Lower lobe of right lung (tissue), 2 donors: ENCODE measurements at regions not wholly inside any gene's neighbourhood (a gene's known extent, or its start where the extent isn't known, plus 50 kb on each side); places are given as distances from the start of the nearest gene placed in this dataset.

Experiments used
- ATAC-seq, 2 donors: fragments of 200-7000 bp; cut with Tn5 transposase; one replicate each; pipeline ENCODE4 v1.9.1; 2020 to 2022; ENCODE audit warnings: mild to moderate bottlenecking in 2 of 2, moderate library complexity in 2 of 2
- DNase-seq: peaks from one replicate; pipeline ENCODE4 v3.0.0-alpha.2; 2020
- H3K27ac ChIP-seq: fragments of 200-600 bp; one replicate; pipeline ENCODE4 v1.8.0; 2022
- H3K27me3 ChIP-seq: fragments of 200-600 bp; one replicate; pipeline ENCODE4 v1.8.0; 2022; ENCODE audit warnings: low read depth
- H3K36me3 ChIP-seq: fragments of 200-600 bp; one replicate; pipeline ENCODE4 v1.8.0; 2022; ENCODE audit warnings: mild to moderate bottlenecking
- H3K4me1 ChIP-seq: fragments of 200-600 bp; one replicate; pipeline ENCODE4 v1.8.0; 2022
- H3K4me3 ChIP-seq: fragments of 200-600 bp; one replicate; pipeline ENCODE4 v1.8.0; 2022; ENCODE audit warnings: mild to moderate bottlenecking
- H3K9me3 ChIP-seq: fragments of 200-600 bp; one replicate; pipeline ENCODE4 v1.8.0; 2022
- CTCF ChIP-seq: fragments of 200-600 bp; IDR thresholded peaks from one replicate; pipeline ENCODE4 v1.8.0; 2022; ENCODE audit warnings: antibody characterized with exemption, mild to moderate bottlenecking
- intact Hi-C: fragments of 100-400 bp; cut with DNase I; formaldehyde crosslinking; loops from one replicate; pipeline ENCODE4 v1.11.0; 2022
- donor health status: DM: no; HTN: yes; CAD: no; lungs with severe emphysema.

GRCh38 chrX:55142206-55142918 lies 53.5 kb downstream of the PAGE2 start:
- no peak for TF ChIP-seq CTCF
- DNase-seq (no peak), ATAC-seq (no peak)
- H3K27ac ChIP-seq, result no peak overlapping the region
- no peaks in the 10 kb centered on the region for H3K36me3 ChIP-seq
- no peak overlapping the region for H3K4me3 ChIP-seq
- H3K27me3 ChIP-seq, result no peaks in the 10 kb centered on the region
- intact Hi-C loops, result no loop called here
- no peaks in the 10 kb centered on the region for H3K9me3 ChIP-seq
- no peaks in the 10 kb centered on the region for H3K4me1 ChIP-seq

GRCh38 chrX:55142919-55143310 lies 54.1 kb downstream of the PAGE2 start:
- ATAC-seq (no peak), DNase-seq (no peak)
- intact Hi-C loops, result no loop called here
- H3K27me3 ChIP-seq, result no peaks in the 10 kb centered on the region
- H3K36me3 ChIP-seq, result no peaks in the 10 kb centered on the region
- TF ChIP-seq CTCF, result no peak
- H3K4me3 ChIP-seq, result no peak overlapping the region
- no peak overlapping the region for H3K27ac ChIP-seq
- no peaks in the 10 kb centered on the region for H3K9me3 ChIP-seq
- no peaks in the 10 kb centered on the region for H3K4me1 ChIP-seq

- Histone ChIP-seq H3K27me3 (no peaks in the 10 kb centered on the region), H3K27ac (no peak overlapping the region), H3K4me1 (no peaks in the 10 kb centered on the region), H3K9me3 (no peaks in the 10 kb centered on the region), H3K4me3 (no peak overlapping the region), H3K36me3 (no peaks in the 10 kb centered on the region)
- TF ChIP-seq CTCF, result no peak
- no peak for ATAC-seq
- intact Hi-C loops, result no loop called here
- DNase-seq, result no peak
Observed at GRCh38 chrX:55143621-55144020, 54.8 kb downstream of the PAGE2 start.

GRCh38 chrX:55144697-55145096 lies 55.9 kb downstream of the PAGE2 start:
- H3K4me1 ChIP-seq, result no peaks in the 10 kb centered on the region
- no peak for DNase-seq
- no peak for ATAC-seq
- H3K9me3 ChIP-seq, result no peaks in the 10 kb centered on the region
- no peaks in the 10 kb centered on the region for H3K27me3 ChIP-seq
- H3K36me3 ChIP-seq, result no peaks in the 10 kb centered on the region
- H3K4me3 ChIP-seq, result no peak overlapping the region
- no peak for TF ChIP-seq CTCF
- intact Hi-C loops, result no loop called here
- no peak overlapping the region for H3K27ac ChIP-seq

- no peak for TF ChIP-seq CTCF
- Histone ChIP-seq H3K9me3 (no peaks in the 10 kb centered on the region), H3K4me1 (no peaks in the 10 kb centered on the region), H3K4me3 (no peak overlapping the region), H3K27me3 (no peaks in the 10 kb centered on the region), H3K27ac (no peak overlapping the region), H3K36me3 (no peaks in the 10 kb centered on the region)
- intact Hi-C loops, result no loop called here
- DNase-seq (no peak), ATAC-seq (no peak)
Observed at GRCh38 chrX:55149242-55149641, 60.4 kb downstream of the PAGE2 start.

GRCh38 chrX:55151199-55151598 lies 62.4 kb downstream of the PAGE2 start:
- TF ChIP-seq CTCF, result no peak
- H3K27me3 ChIP-seq, result no peaks in the 10 kb centered on the region
- DNase-seq (no peak), ATAC-seq (no peak)
- intact Hi-C loops, result no loop called here
- no peaks in the 10 kb centered on the region for H3K4me1 ChIP-seq
- H3K4me3 ChIP-seq, result no peak overlapping the region
- H3K27ac ChIP-seq, result no peak overlapping the region
- no peaks in the 10 kb centered on the region for H3K9me3 ChIP-seq
- H3K36me3 ChIP-seq, result no peaks in the 10 kb centered on the region
